Stomach (tissue), 8 donors: ENCODE measurements at regions not wholly inside any gene's neighbourhood (a gene's known extent, or its start where the extent isn't known, plus 50 kb on each side); places are given as distances from the start of the nearest gene placed in this dataset.

ENCODE experiments used
- DNase-seq, 2 donors: peaks; one replicate each; pipeline versions ENCODE4 v3.0.0 to v3.0.0-alpha.2; 2013 to 2019
- H3K27ac ChIP-seq, 5 donors: fragments of 200-600 bp in 4 of 5; sonication (generic) in 4 of 5; one replicate each; pipeline ENCODE4 v1.5.1; 2013 to 2019; ENCODE audit warnings: mild to moderate bottlenecking in 1 of 5, moderate library complexity in 1 of 5
- H3K27me3 ChIP-seq, 3 donors: fragments of 200-600 bp; sonication (generic); one replicate each; pipeline ENCODE4 v1.5.1; 2017 to 2019; ENCODE audit warnings: mixed run types in 1 of 3
- H3K36me3 ChIP-seq, 4 donors: fragments of 200-600 bp; sonication (generic); 1 replicate in 3 of 4; 2 replicates in 1 of 4; pipeline ENCODE4 v1.5.1; 2016 to 2019
- H3K4me1 ChIP-seq, 4 donors: fragments of 200-600 bp; sonication (generic); one replicate each; pipeline ENCODE4 v1.5.1; 2016 to 2019
- H3K4me3 ChIP-seq, 4 donors: fragments of 200-600 bp; sonication (generic) in 3 of 4; one replicate each; pipeline ENCODE4 v1.5.1; 2016 to 2019; ENCODE audit warnings: mild to moderate bottlenecking in 1 of 4
- H3K9me3 ChIP-seq, 4 donors: fragments of 200-600 bp; sonication (generic); one replicate each; pipeline ENCODE4 v1.5.1; 2016 to 2019
- CTCF ChIP-seq, 7 experiments: fragments of 450-650 bp in 4 of 7; fragments of 200-600 bp in 3 of 7; sonication (generic) in 3 of 7; IDR thresholded peaks; one replicate each; pipeline ENCODE4 v1.5.1; 2016 to 2019; ENCODE audit warnings: antibody characterized with exemption in 7 of 7, control low read depth in 2 of 7, mild to moderate bottlenecking in 1 of 7
- EP300 ChIP-seq: sonication (generic); formaldehyde crosslinking; IDR thresholded peaks from one replicate; pipeline ENCODE4 v1.6.1; 2017; ENCODE audit warnings: antibody characterized with exemption
- POLR2A ChIP-seq, 4 donors: fragments of 450-650 bp; IDR thresholded peaks; one replicate each; pipeline ENCODE4 v1.6.1; 2016; ENCODE audit warnings: antibody characterized with exemption in 4 of 4, control low read depth in 2 of 4, mild to moderate bottlenecking in 1 of 4, moderate library complexity in 1 of 4
- POLR2AphosphoS5 ChIP-seq, 3 donors: sonication (generic); formaldehyde crosslinking; IDR thresholded peaks; one replicate each; pipeline ENCODE4 v1.6.1; 2016; ENCODE audit warnings: antibody characterized with exemption in 3 of 3
- WGBS, 5 donors: extraction: QIAGEN DNeasy Blood & Tissue Kit in 3 of 5; methylation state at CpG; one replicate each; pipeline versions ENCODE4 v1.1.5 to v1.1.7; 2013 to 2018; 5-methylcytosine and 5-hydroxymethylcytosine counted together
- intact Hi-C: fragments of 100-400 bp; cut with DNase I; formaldehyde crosslinking; loops from one replicate; pipeline ENCODE4 v1.15.1; 2023; ENCODE audit warnings: low total_unique reads
- donor health status: healthy with polysubstance abuse.
- donor health status: Bipolar disorder and iron deficiency.
- donor health status: healthy.

- Histone ChIP-seq H3K27ac (no peak overlapping the region), H3K4me3 (no peak overlapping the region), H3K4me1 (peaks cover 0 to 23% (median 8%) of the 10 kb centered on the region in 4 donors), H3K9me3 (no peaks in the 10 kb centered on the region), H3K36me3 (no peaks in the 10 kb centered on the region), H3K27me3 (no peaks in the 10 kb centered on the region)
- DNase-seq, result no peak
- intact Hi-C loops, result no loop called here
- TF ChIP-seq CTCF (IDR thresholded peaks at IDR 0.05) (no peak), EP300 (no peak), POLR2A (IDR thresholded peaks at IDR 0.05) (no peak), POLR2AphosphoS5 (IDR thresholded peaks at IDR 0.05) (no peak)
- 91 to 100% (median 99%) methylated on average over 1 to 2 of the region's 2 CpGs for WGBS, 5 donors
Observed at GRCh38 chr10:43881657-43882056, 233.0 kb upstream of the ZNF32 start.

- H3K9me3 ChIP-seq, result no peaks in the 10 kb centered on the region
- H3K36me3 ChIP-seq, result no peaks in the 10 kb centered on the region
- peaks cover 0 to 23% (median 6%) of the 10 kb centered on the region in 4 donors for H3K4me1 ChIP-seq
- 75 to 81% (median 77%) methylated on average over 7 to 8 of the region's 8 CpGs for WGBS, 5 donors
- no peak for TF ChIP-seq CTCF (IDR thresholded peaks at IDR 0.05)
- H3K27me3 ChIP-seq, result no peaks in the 10 kb centered on the region
- no peak for DNase-seq
- H3K27ac ChIP-seq, result no peak overlapping the region
- H3K4me3 ChIP-seq, result no peak overlapping the region
- intact Hi-C loops, result no loop called here
Observed at GRCh38 chr10:43880160-43880559, 231.5 kb upstream of the ZNF32 start.

GRCh38 chr10:43879742-43880141 is 231.1 kb upstream of the ZNF32 start:
- 60 to 91% (median 87%) methylated on average over 2 to 12 of the region's 12 CpGs for WGBS, 5 donors
- intact Hi-C loops, result no loop called here
- Histone ChIP-seq H3K9me3 (no peaks in the 10 kb centered on the region), H3K27me3 (no peaks in the 10 kb centered on the region), H3K36me3 (no peaks in the 10 kb centered on the region), H3K27ac (peak overlapping the region in 1 of 5 donors; percentile 28), H3K4me1 (peaks cover 0 to 21% (median 2%) of the 10 kb centered on the region in 4 donors), H3K4me3 (no peak overlapping the region)
- no peak for DNase-seq
- TF ChIP-seq POLR2AphosphoS5 (IDR thresholded peaks at IDR 0.05), result no peak
- no peak for TF ChIP-seq EP300

GRCh38 chr10:43879162-43879561 is 230.5 kb upstream of the ZNF32 start:
- Histone ChIP-seq H3K27me3 (no peaks in the 10 kb centered on the region), H3K27ac (peak overlapping the region in 3 of 5 donors; percentile 26 to 36 (median 28)), H3K9me3 (no peaks in the 10 kb centered on the region), H3K4me3 (no peak overlapping the region), H3K4me1 (peaks cover 0 to 15% (median 0%) of the 10 kb centered on the region in 4 donors), H3K36me3 (no peaks in the 10 kb centered on the region)
- 88 to 100% (median 94%) methylated on average over 7 of the region's 7 CpGs for WGBS, 5 donors
- no peak for DNase-seq
- intact Hi-C loops, result no loop called here
- TF ChIP-seq EP300 (no peak), POLR2AphosphoS5 (IDR thresholded peaks at IDR 0.05) (no peak), POLR2A (IDR thresholded peaks at IDR 0.05) (no peak), CTCF (IDR thresholded peaks at IDR 0.05) (no peak)

GRCh38 chr10:43878386-43878785 is 229.7 kb upstream of the ZNF32 start:
- peaks cover 0 to 12% (median 0%) of the 10 kb centered on the region in 4 donors for H3K4me1 ChIP-seq
- no peak for TF ChIP-seq POLR2A (IDR thresholded peaks at IDR 0.05)
- no peak for TF ChIP-seq CTCF (IDR thresholded peaks at IDR 0.05)
- no peak for TF ChIP-seq EP300
- no peak for TF ChIP-seq POLR2AphosphoS5 (IDR thresholded peaks at IDR 0.05)
- intact Hi-C loops, result no loop called here
- no peak overlapping the region for H3K4me3 ChIP-seq
- peak in 1 of 2 donors; percentile 52 for DNase-seq
- 30 to 43% (median 35%) methylated on average over 10 of the region's 10 CpGs for WGBS, 5 donors
- H3K36me3 ChIP-seq, result no peaks in the 10 kb centered on the region
- H3K27ac ChIP-seq, result peak overlapping the region in 3 of 5 donors; percentile 26 to 36 (median 28)
- no peaks in the 10 kb centered on the region for H3K27me3 ChIP-seq
- no peaks in the 10 kb centered on the region for H3K9me3 ChIP-seq
